IPS-NIHi7 (cell line): ENCODE measurements at regions not wholly inside any gene's neighbourhood (a gene's known extent, or its start where the extent isn't known, plus 50 kb on each side); places are given as distances from the start of the nearest gene placed in this dataset.
"Not testable (repeated sequence)": the region's sequence is repeated elsewhere in the genome, so short reads cannot be mapped to it uniquely, and the experiment has no call there.

Experiments used
- DNase-seq: peaks from one replicate; pipeline ENCODE4 v3.0.0; 2012; ENCODE audit warnings: mixed read lengths; ENCODE audit errors: extremely low spot score

DNA sequence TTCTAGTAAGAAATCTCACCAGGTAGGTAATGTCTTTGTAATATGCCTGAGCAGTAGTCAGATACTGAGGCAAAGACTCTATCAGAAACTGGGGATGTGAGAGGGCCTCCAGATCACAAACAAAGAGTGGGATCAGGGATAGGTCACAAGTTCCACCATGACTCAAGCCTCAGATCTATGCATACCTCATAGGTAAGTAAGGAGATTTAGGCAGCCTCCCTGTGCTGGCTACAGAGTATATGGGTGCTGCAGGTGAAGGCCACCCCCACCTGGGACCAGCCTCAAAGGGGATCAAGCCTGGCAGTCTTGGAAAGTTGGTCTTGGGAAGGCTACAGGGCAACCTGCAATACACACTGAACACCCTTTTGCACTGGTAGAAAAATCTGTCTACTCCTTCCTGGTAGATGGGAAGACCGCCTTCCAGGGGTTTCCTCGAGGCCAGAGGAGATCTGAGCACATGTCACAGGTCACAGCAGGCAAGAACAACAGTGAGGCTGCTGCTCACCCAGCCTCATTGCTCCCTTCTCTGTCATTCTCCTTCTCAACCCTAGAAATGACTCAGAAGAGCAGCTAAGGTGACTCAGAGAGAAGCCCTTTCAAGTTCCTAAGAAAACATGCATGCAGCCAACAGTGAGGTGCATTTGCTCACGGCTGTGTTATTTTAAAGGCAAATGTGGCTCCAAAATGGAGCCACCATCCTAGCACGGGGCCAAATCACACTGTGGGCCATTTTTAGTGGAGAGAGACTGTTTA lies 143.4 kb upstream of the CDKN3 start:
- DNase-seq = no peak

- DNase-seq = no peak
Measured at GRCh38 chr14:54256156-54256555, 140.7 kb upstream of the CDKN3 start.

- DNase-seq = no peak
Measured at GRCh38 chr14:54257424-54257823, 139.4 kb upstream of the CDKN3 start.

DNA sequence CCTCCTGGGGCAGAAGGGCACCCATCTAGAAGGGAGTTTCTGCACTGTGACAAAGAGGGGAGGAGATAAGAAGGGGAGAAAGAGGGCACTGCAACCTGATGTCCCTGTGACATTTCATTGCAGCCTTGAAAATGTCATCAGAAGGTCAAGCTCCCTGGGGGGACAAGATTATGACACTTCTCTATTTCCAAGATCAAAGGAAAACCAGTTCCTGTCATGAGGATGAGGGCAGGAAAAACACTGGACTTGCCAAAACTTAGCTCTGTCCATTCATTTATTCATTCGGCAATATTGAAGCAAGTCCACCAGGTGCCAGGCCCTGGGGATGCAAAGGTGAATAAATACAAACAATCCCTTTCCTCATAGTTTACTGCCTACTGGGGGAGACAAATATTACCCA lies 138.4 kb upstream of the CDKN3 start:
- DNase-seq = no peak

DNA sequence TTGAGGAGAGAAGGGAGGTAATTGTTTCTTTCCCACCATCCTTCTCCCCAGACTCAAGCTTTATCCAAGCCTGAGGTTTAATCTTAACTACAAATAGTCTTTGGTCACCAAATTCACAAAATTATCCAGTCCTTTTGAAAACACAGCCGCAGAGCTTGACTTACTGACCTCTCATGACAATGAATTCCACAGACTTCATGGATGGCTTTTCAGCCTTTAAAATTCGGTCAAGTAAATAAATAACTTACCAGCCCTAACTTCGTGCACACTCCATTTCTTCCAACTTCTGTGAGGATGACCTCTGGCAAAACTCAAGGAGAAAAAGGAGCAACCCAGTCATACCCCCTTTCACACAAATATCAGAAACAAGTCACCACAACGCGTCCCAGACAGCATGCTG lies 137.0 kb upstream of the CDKN3 start:
- no peak for DNase-seq

GRCh38 chr14:54261283-54261682 lies 135.5 kb upstream of the CDKN3 start:
- no peak for DNase-seq

DNA sequence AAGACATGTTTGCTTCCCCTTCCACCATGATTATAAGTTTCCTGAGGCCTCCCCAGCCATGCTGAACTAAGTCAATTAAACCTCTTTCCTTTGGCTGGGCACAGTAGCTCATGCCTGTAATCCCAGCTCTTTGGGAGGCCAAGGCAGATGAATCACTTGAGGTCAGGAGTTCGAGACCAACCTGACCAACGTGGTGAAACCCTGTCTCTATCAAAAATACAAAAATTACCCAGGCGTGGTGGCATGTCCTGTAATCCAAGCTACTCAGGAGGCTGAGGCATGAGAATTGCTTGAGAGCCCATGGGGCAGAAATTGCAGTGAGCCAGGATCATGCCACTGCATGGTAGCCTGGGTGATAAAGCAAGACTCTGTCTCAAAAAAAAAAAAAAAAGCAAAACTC lies 130.2 kb upstream of the CDKN3 start:
- not testable (repeated sequence) for DNase-seq

- no peak for DNase-seq
Measured at GRCh38 chr14:54267172-54267571, 129.6 kb upstream of the CDKN3 start.

- DNase-seq = no peak
Measured at GRCh38 chr14:54275997-54276725, 120.6 kb upstream of the CDKN3 start.

- DNase-seq = no peak
Measured at GRCh38 chr14:54278087-54278486, 118.7 kb upstream of the CDKN3 start.

- DNase-seq = no peak
Measured at GRCh38 chr14:54278665-54279295, 118.0 kb upstream of the CDKN3 start.

DNA sequence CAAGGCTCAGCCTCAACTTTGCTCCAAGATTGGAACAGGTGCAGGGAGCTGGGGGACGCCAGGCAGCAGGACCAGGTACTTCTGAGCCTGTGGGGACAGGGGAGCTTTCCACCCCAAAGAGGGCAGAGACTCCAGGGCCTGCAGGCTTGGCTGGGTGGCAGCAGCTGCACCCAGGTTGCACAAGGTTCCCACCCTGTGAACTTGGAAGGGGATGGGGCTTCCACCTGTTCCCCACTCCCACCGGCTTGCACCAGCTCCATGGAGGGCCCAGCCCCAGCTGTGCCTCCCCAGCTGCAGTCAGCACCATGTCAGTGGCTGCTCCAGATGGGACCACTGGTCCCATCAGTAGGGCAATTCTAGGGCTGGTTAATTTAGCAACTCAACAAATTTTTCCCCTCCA lies 114.0 kb upstream of the CDKN3 start:
- no peak for DNase-seq

GRCh38 chr14:54285030-54285429 lies 111.8 kb upstream of the CDKN3 start:
- DNase-seq = no peak

GRCh38 chr14:54291491-54292191 lies 105.2 kb upstream of the CDKN3 start:
- DNase-seq = peak; percentile 71

DNA sequence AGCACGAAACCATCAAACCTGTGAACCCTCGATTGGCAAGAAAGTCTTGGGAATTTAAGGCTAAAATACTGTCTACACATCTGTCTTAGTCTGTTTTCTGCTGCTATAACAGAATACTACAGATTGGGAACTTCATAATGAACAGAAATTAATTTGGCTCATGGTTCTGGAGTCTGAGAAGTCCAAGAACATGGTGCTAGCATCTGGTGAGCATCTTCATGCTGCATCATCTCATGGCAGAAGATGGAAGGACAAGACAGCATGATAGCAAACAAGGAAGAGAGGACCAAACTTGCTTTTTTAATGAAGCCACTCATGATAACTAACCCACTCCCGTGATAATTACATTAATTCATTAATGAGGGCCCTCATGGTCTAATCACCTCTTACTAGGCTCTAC lies 102.0 kb upstream of the CDKN3 start:
- no peak for DNase-seq

DNA sequence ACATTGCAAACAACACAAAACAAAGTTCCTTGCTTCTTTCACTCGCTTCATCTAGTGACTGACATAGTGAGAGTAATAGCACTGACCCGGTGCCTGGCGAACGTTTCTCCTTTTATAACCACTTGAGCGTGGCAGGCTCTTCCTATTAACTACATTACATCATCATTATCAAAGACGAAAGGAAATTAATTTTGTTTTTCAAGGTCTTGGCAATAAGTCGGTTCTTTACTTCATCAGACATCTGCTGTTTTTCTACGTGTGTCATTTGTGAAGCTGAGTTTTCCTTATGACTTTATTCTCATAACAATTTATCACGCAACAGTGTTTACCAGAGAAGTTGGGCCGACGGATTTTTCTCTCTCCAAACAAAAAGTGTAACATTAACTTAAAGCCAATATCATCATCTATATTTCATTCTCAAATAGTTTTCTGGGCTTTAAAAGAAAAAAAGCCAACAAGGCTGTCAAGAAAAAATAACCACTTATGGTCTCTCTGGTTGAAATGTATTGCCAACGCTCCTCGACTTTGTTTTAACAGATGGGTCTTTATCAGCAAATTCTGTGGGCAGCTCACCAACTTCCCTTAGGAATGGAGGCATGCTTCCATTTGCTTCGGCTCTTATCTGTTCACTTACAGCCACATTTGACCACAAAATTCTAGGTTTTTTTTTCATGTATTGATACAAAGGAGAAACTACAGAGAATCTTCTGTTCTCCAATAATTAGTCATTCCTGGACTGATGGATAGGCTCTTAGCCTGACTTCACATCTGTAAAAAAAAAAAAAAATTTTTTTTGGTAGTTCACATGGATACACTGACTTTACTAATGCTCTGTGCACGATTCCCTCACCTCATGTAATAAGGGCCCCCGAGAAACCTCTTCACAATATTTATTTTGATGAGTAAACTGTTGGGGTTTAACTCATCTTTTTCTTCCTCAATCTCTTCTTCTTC lies 97.1 kb upstream of the CDKN3 start:
- DNase-seq = no peak

GRCh38 chr14:54300881-54301280 lies 95.9 kb upstream of the CDKN3 start:
- DNase-seq = no peak

DNA sequence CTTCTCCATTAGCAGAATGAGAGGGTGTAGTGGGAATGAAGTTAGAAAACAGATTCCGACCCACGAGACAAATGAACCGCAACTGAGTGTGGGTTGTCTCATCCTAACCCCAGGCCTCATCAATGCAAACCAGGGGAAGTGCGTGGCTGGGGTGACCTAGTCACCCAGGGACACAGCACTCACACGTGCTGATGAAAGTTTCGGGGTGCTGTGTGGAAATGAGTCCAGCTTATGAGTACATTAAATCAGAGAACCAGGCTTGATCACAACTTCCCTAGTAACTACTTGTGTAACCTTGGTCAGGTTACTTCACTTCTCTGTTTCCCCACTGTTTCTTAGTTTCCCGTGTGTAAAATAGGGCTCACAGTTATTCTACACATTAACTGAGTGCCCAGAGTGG lies 95.4 kb upstream of the CDKN3 start:
- no peak for DNase-seq

- DNase-seq = no peak
Measured at GRCh38 chr14:54306806-54307205, 90.0 kb upstream of the CDKN3 start.

DNA sequence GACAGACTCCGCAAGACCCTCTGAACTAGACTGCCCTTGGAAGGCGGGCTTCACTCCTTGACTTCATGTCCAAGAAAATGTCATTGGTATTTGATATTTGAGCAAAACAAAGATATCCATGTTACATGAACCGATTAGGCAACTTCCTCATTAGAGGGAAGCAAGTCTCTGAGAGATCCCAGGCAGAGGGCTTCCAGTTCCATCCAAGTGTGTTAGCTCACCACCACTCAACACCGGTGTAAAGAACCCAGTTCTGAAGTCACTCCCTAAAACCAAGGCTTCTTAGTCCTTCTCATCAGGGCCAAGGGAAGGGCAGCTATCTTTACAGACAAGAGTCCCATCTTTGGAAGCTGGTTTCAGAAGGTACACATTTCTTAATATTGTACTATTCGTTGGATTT lies 87.2 kb upstream of the CDKN3 start:
- DNase-seq = no peak

- DNase-seq = peak; percentile 23
Measured at GRCh38 chr14:54310151-54310850, 86.5 kb upstream of the CDKN3 start.
